ENCODE measurements at regions not wholly inside any gene's neighbourhood (a gene's known extent, or its start where the extent isn't known, plus 50 kb on each side); places are given as distances from the start of the nearest gene placed in this dataset.

GRCh38 chr6:135728589-135728988 is 122.9 kb upstream of the PDE7B start:
- no peak for TF ChIP-seq CTCF (IDR thresholded peaks at IDR 0.05)
- TF ChIP-seq EP300 (IDR thresholded peaks at IDR 0.05), result no peak
- no peak for TF ChIP-seq KDM1A (IDR thresholded peaks at IDR 0.05; ENCODE audit: low read depth)
- no peak for TF ChIP-seq PBX3 (IDR thresholded peaks at IDR 0.05)
- no peak for TF ChIP-seq E2F6 (IDR thresholded peaks at IDR 0.05; ENCODE audit: borderline replicate concordance, low read depth)
- no peak for TF ChIP-seq RAD21 (conservative IDR thresholded peaks at IDR 0.05 in 1 of 2, IDR thresholded peaks at IDR 0.05 in 1 of 2)
- TF ChIP-seq POLR2AphosphoS2 (conservative IDR thresholded peaks at IDR 0.05; ENCODE audit: low read length), result no peak
